ENCODE measurements at regions not wholly inside any gene's neighbourhood (a gene's known extent, or its start where the extent isn't known, plus 50 kb on each side); places are given as distances from the start of the nearest gene placed in this dataset.

DNA sequence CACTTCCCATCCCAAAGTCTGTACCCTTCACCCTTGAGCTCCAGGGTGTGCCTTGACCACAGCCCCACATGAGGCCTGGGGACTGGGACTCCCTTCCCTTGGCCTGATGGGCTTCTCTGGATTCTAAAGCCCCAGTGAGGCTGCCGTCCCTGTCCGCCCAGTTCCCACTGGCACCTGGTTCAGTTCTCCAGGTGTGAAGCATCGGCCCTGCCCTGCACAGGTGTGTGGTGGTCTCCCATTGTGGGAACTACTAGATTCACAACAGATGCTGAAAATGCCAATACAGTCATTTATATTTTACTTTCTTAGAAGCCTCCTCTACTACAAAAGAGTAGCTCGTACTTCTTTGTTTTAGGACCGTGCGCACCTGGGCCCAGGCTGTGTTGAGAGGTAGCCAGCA lies 72.8 kb downstream of the TTLL2 start (continued):
- TF ChIP-seq, protein P1, sequence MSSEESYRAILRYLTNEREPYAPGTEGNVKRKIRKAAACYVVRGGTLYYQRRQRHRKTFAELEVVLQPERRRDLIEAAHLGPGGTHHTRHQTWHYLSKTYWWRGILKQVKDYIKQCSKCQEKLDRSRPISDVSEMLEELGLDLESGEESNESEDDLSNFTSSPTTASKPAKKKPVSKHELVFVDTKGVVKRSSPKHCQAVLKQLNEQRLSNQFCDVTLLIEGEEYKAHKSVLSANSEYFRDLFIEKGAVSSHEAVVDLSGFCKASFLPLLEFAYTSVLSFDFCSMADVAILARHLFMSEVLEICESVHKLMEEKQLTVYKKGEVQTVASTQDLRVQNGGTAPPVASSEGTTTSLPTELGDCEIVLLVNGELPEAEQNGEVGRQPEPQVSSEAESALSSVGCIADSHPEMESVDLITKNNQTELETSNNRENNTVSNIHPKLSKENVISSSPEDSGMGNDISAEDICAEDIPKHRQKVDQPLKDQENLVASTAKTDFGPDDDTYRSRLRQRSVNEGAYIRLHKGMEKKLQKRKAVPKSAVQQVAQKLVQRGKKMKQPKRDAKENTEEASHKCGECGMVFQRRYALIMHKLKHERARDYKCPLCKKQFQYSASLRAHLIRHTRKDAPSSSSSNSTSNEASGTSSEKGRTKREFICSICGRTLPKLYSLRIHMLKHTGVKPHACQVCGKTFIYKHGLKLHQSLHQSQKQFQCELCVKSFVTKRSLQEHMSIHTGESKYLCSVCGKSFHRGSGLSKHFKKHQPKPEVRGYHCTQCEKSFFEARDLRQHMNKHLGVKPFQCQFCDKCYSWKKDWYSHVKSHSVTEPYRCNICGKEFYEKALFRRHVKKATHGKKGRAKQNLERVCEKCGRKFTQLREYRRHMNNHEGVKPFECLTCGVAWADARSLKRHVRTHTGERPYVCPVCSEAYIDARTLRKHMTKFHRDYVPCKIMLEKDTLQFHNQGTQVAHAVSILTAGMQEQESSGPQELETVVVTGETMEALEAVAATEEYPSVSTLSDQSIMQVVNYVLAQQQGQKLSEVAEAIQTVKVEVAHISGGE (tag by site-specific recombination; conservative IDR thresholded peaks at IDR 0.05; ENCODE audit: low read depth) = no peak
- TF ChIP-seq MEIS1 (CRISPR knock-in tag; IDR thresholded peaks at IDR 0.05; ENCODE audit: borderline replicate concordance) (no peak), GLIS2 (tag by site-specific recombination; IDR thresholded peaks at IDR 0.05) (no peak), ZNF114 (tag by site-specific recombination; IDR thresholded peaks at IDR 0.05) (no peak)
- TF ChIP-seq, protein P2, sequence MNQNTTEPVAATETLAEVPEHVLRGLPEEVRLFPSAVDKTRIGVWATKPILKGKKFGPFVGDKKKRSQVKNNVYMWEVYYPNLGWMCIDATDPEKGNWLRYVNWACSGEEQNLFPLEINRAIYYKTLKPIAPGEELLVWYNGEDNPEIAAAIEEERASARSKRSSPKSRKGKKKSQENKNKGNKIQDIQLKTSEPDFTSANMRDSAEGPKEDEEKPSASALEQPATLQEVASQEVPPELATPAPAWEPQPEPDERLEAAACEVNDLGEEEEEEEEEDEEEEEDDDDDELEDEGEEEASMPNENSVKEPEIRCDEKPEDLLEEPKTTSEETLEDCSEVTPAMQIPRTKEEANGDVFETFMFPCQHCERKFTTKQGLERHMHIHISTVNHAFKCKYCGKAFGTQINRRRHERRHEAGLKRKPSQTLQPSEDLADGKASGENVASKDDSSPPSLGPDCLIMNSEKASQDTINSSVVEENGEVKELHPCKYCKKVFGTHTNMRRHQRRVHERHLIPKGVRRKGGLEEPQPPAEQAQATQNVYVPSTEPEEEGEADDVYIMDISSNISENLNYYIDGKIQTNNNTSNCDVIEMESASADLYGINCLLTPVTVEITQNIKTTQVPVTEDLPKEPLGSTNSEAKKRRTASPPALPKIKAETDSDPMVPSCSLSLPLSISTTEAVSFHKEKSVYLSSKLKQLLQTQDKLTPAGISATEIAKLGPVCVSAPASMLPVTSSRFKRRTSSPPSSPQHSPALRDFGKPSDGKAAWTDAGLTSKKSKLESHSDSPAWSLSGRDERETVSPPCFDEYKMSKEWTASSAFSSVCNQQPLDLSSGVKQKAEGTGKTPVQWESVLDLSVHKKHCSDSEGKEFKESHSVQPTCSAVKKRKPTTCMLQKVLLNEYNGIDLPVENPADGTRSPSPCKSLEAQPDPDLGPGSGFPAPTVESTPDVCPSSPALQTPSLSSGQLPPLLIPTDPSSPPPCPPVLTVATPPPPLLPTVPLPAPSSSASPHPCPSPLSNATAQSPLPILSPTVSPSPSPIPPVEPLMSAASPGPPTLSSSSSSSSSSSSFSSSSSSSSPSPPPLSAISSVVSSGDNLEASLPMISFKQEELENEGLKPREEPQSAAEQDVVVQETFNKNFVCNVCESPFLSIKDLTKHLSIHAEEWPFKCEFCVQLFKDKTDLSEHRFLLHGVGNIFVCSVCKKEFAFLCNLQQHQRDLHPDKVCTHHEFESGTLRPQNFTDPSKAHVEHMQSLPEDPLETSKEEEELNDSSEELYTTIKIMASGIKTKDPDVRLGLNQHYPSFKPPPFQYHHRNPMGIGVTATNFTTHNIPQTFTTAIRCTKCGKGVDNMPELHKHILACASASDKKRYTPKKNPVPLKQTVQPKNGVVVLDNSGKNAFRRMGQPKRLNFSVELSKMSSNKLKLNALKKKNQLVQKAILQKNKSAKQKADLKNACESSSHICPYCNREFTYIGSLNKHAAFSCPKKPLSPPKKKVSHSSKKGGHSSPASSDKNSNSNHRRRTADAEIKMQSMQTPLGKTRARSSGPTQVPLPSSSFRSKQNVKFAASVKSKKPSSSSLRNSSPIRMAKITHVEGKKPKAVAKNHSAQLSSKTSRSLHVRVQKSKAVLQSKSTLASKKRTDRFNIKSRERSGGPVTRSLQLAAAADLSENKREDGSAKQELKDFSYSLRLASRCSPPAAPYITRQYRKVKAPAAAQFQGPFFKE (tag by site-specific recombination; IDR thresholded peaks at IDR 0.05; ENCODE audit: borderline replicate concordance) = no peak

GRCh38 chr6:167398214-167399050 lies 73.5 kb downstream of the TTLL2 start:
- TF ChIP-seq REST (tag by site-specific recombination; IDR thresholded peaks at IDR 0.05) (no peak), ZNF580 (tag by site-specific recombination; IDR thresholded peaks at IDR 0.05) (no peak), ZNF19 (tag by site-specific recombination; IDR thresholded peaks at IDR 0.05; ENCODE audit: low read depth) (no peak), ZBTB6 (tag by site-specific recombination; IDR thresholded peaks at IDR 0.05) (no peak), ZNF16 (tag by site-specific recombination; IDR thresholded peaks at IDR 0.05; ENCODE audit: low read depth) (no peak), ZNF350 (tag by site-specific recombination; IDR thresholded peaks at IDR 0.05) (no peak), OVOL3 (tag by site-specific recombination; IDR thresholded peaks at IDR 0.05) (no peak)
- TF ChIP-seq, protein P3, sequence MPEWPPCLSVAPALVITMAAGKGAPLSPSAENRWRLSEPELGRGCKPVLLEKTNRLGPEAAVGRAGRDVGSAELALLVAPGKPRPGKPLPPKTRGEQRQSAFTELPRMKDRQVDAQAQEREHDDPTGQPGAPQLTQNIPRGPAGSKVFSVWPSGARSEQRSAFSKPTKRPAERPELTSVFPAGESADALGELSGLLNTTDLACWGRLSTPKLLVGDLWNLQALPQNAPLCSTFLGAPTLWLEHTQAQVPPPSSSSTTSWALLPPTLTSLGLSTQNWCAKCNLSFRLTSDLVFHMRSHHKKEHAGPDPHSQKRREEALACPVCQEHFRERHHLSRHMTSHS (tag by site-specific recombination; IDR thresholded peaks at IDR 0.05) = no peak
- ChIA-PET CTCF (no interaction called here), POLR2A (no interaction called here)
- Histone ChIP-seq H3K4me1 (ENCODE audit: control insufficient read depth, insufficient read depth, low read length) (no peaks in the 10 kb centered on the region), H3K36me3 (ENCODE audit: control insufficient read depth in 2 of 2, insufficient read depth in 1 of 2, low read length in 2 of 2) (no peaks in the 10 kb centered on the region), H3K27ac (ENCODE audit: extremely low read depth, low read depth, low read length) (no peak overlapping the region), H3K9me3 (ENCODE audit: control insufficient read depth, insufficient read depth, low read depth, low read length) (no peaks in the 10 kb centered on the region), H3K4me3 (ENCODE audit: low read depth, low read length) (no peak overlapping the region)

All from HEK293 (cell line).